Coronary artery (tissue), 2 donors: ENCODE measurements at regions not wholly inside any gene's neighbourhood (a gene's known extent, or its start where the extent isn't known, plus 50 kb on each side); places are given as distances from the start of the nearest gene placed in this dataset.

ENCODE experiments used
- DNase-seq: peaks from one replicate; pipeline ENCODE4 v3.0.0-alpha.2; 2017; ENCODE audit warnings: low spot score
- H3K27ac ChIP-seq, 2 donors: fragments of 200-600 bp; sonication (generic); one replicate each; pipeline ENCODE4 v1.5.1; 2016 to 2019
- H3K4me3 ChIP-seq: fragments of 200-600 bp; sonication (generic); 2 replicates; pipeline ENCODE4 v1.5.1; 2016; ENCODE audit warnings: mild to moderate bottlenecking, moderate library complexity
- CTCF ChIP-seq: fragments of 200-600 bp; sonication (generic); IDR thresholded peaks from one replicate; pipeline ENCODE4 v1.5.1; 2019; ENCODE audit warnings: antibody characterized with exemption

- no peak overlapping the region for H3K4me3 ChIP-seq
- TF ChIP-seq CTCF: no peak
- no peak for DNase-seq
- no peak overlapping the region for H3K27ac ChIP-seq
Measured at GRCh38 chr2:7773362-7774360, 856.4 kb downstream of the RNF144A start.

GRCh38 chr2:7774481-7774880, 857.3 kb downstream of the RNF144A start:
- DNase-seq: no peak
- Histone ChIP-seq H3K4me3 (no peak overlapping the region), H3K27ac (no peak overlapping the region)
- no peak for TF ChIP-seq CTCF

- TF ChIP-seq CTCF: no peak
- DNase-seq: no peak
- no peak overlapping the region for H3K4me3 ChIP-seq
Measured at GRCh38 chr2:7777668-7778067, 860.5 kb downstream of the RNF144A start.

GRCh38 chr2:7780321-7780720, 863.1 kb downstream of the RNF144A start:
- no peak for TF ChIP-seq CTCF
- no peak overlapping the region for H3K4me3 ChIP-seq
- DNase-seq: no peak
- H3K27ac ChIP-seq: no peak overlapping the region

More at GRCh38 chr2:7777668-7778067, 860.5 kb downstream of the RNF144A start:
- no peak overlapping the region for H3K27ac ChIP-seq

GRCh38 chr2:7785700-7786099, 868.5 kb downstream of the RNF144A start:
- H3K4me3 ChIP-seq: no peak overlapping the region

GRCh38 chr2:7788736-7789135, 871.5 kb downstream of the RNF144A start:
- DNase-seq: no peak
- TF ChIP-seq CTCF: no peak
- Histone ChIP-seq H3K4me3 (no peak overlapping the region), H3K27ac (no peak overlapping the region)

More at GRCh38 chr2:7785700-7786099, 868.5 kb downstream of the RNF144A start:
- no peak for DNase-seq
- TF ChIP-seq CTCF: no peak
- H3K27ac ChIP-seq: no peak overlapping the region
